ENCODE measurements at regions not wholly inside any gene's neighbourhood (a gene's known extent, or its start where the extent isn't known, plus 50 kb on each side); places are given as distances from the start of the nearest gene placed in this dataset.

DNA sequence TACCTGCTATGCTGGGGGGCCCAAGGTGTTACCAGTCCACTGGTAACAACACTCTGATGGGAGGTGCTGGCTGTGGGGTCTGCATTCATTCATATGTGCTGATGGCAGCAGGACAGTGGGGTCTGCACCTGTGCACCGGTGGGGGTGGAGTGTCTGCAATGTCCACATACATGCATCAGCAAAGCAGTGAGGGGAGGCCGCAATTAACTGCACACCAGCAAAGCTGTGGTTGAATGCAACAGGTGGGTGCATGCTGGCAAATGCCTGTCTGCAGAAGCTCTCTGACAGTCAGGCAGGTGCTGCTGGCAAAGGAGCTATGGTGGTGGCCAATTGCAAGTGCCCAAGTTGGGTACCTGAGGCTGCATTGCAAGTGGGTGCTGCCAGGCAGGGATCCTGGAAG, 426.5 kb upstream of the FMR1 start:
- Histone ChIP-seq H3K36me3 (ENCODE audit: low read depth) (no peaks in the 10 kb centered on the region), H3K4me2 (no peak overlapping the region), H3K27ac (no peak overlapping the region), H3K4me3 (no peak overlapping the region), H2AFZ (no peak overlapping the region), H3K9me3 (ENCODE audit: insufficient read depth, low read depth) (no peaks in the 10 kb centered on the region; the same call in 1 of the 2 replicates), H4K20me1 (ENCODE audit: insufficient read depth) (no peaks in the 10 kb centered on the region; the same call in 1 of the 2 replicates), H3K27me3 (ENCODE audit: insufficient read depth, low read depth) (no peaks in the 10 kb centered on the region), H3F3A (ENCODE audit: insufficient read depth, low read depth) (no peaks in the 10 kb centered on the region), H3K4me1 (replicated peaks; ENCODE audit: insufficient read depth) (no peaks in the 10 kb centered on the region), H3K79me2 (ENCODE audit: low read depth) (no peaks in the 10 kb centered on the region), H3K9me2 (ENCODE audit: insufficient read depth) (no peaks in the 10 kb centered on the region)
- POLR2A ChIA-PET (ENCODE audit: unreplicated experiment) = no interaction called here
- intact Hi-C loops (cut with micrococcal nuclease; ENCODE audit: unreplicated experiment) = no loop called here
- TF ChIP-seq CTCF (conservative IDR thresholded peaks at IDR 0.05) (no peak), EZH2 (IDR thresholded peaks at IDR 0.05; ENCODE audit: low read depth) (no peak)
- CTCF ChIA-PET = no interaction called here
- no TSS peak for BruUV-seq (replicated peaks)
- no peak for DNase-seq

DNA sequence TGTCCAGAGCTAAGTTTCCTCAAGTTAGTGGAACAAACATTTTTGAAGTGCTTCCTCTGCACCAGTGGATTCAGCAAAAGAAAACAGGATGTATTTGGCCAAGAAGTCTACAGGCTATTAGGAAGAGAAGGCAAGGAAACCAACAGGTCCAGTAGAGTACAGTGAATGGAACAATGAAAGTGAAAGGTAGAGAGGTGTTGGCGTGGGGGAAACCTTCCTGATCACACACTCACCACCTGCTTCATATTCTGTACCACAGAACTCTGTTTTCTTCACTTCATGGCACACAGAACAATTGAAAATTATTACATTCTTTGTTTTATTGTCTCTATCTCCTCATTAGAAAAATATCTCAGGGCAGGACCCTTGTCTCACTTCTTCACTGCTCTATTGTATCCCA, 417.4 kb upstream of the FMR1 start:
- no TSS peak for BruUV-seq (replicated peaks)
- POLR2A ChIA-PET (ENCODE audit: unreplicated experiment) = no interaction called here
- no peak overlapping the region for H3K4me2 ChIP-seq

GRCh38 chrX:147498796-147499195, 412.9 kb upstream of the FMR1 start:
- Histone ChIP-seq H3K27me3 (ENCODE audit: insufficient read depth, low read depth) (no peaks in the 10 kb centered on the region), H2AFZ (no peak overlapping the region), H3K9me2 (ENCODE audit: insufficient read depth) (no peaks in the 10 kb centered on the region), H3K9me3 (ENCODE audit: insufficient read depth, low read depth) (no peaks in the 10 kb centered on the region), H3K36me3 (ENCODE audit: low read depth) (no peaks in the 10 kb centered on the region), H3K27ac (no peak overlapping the region), H3K79me2 (ENCODE audit: low read depth) (no peaks in the 10 kb centered on the region), H3K4me1 (replicated peaks; ENCODE audit: insufficient read depth) (no peaks in the 10 kb centered on the region), H3K4me3 (no peak overlapping the region), H3K4me2 (no peak overlapping the region), H4K20me1 (ENCODE audit: insufficient read depth) (no peaks in the 10 kb centered on the region), H3F3A (ENCODE audit: insufficient read depth, low read depth) (no peaks in the 10 kb centered on the region)
- ChIA-PET POLR2A (ENCODE audit: unreplicated experiment) (no interaction called here), CTCF (no interaction called here)
- TF ChIP-seq CTCF (conservative IDR thresholded peaks at IDR 0.05) (no peak), EZH2 (IDR thresholded peaks at IDR 0.05; ENCODE audit: low read depth) (no peak)
- DNase-seq = no peak
- no TSS peak for BruUV-seq (replicated peaks)
- intact Hi-C loops (cut with micrococcal nuclease; ENCODE audit: unreplicated experiment) = no loop called here

More for the DNA sequence above, 417.4 kb upstream of the FMR1 start:
- no peak overlapping the region for H2AFZ ChIP-seq
- no peaks in the 10 kb centered on the region for H3K4me1 ChIP-seq (replicated peaks; ENCODE audit: insufficient read depth)
- H3K4me3 ChIP-seq = no peak overlapping the region
- H3K9me3 ChIP-seq (ENCODE audit: insufficient read depth, low read depth) = no peaks in the 10 kb centered on the region
- no peaks in the 10 kb centered on the region for H3K79me2 ChIP-seq (ENCODE audit: low read depth)
- intact Hi-C loops (cut with micrococcal nuclease; ENCODE audit: unreplicated experiment) = no loop called here
- no peak for DNase-seq
- no peaks in the 10 kb centered on the region for H3K27me3 ChIP-seq (ENCODE audit: insufficient read depth, low read depth)
- CTCF ChIA-PET = no interaction called here
- H4K20me1 ChIP-seq (ENCODE audit: insufficient read depth) = no peaks in the 10 kb centered on the region
- H3K36me3 ChIP-seq (ENCODE audit: low read depth) = no peaks in the 10 kb centered on the region
- no peaks in the 10 kb centered on the region for H3K9me2 ChIP-seq (ENCODE audit: insufficient read depth)
- H3K27ac ChIP-seq = no peak overlapping the region
- H3F3A ChIP-seq (ENCODE audit: insufficient read depth, low read depth) = no peaks in the 10 kb centered on the region
- TF ChIP-seq EZH2 (IDR thresholded peaks at IDR 0.05; ENCODE audit: low read depth) (no peak), CTCF (conservative IDR thresholded peaks at IDR 0.05) (no peak)
